Colonic mucosa (tissue), 4 donors: ENCODE measurements at regions not wholly inside any gene's neighbourhood (a gene's known extent, or its start where the extent isn't known, plus 50 kb on each side); places are given as distances from the start of the nearest gene placed in this dataset.

Source experiments
- DNase-seq: peaks from one replicate; pipeline ENCODE4 v3.0.0-alpha.2; 2020
- H3K27ac ChIP-seq: fragments of 200-600 bp; one replicate; pipeline ENCODE4 v1.8.0; 2021
- H3K27me3 ChIP-seq: fragments of 200-600 bp; one replicate; pipeline ENCODE4 v1.8.0; 2021
- H3K36me3 ChIP-seq: fragments of 200-600 bp; one replicate; pipeline ENCODE4 v1.8.0; 2021
- H3K4me1 ChIP-seq: fragments of 200-600 bp; one replicate; pipeline ENCODE4 v1.8.0; 2021; ENCODE audit warnings: mild to moderate bottlenecking
- H3K4me3 ChIP-seq: fragments of 200-600 bp; one replicate; pipeline ENCODE4 v1.8.0; 2021
- H3K9ac ChIP-seq, 2 donors: one replicate each; pipeline ENCODE4 v1.7.0; 2013; ENCODE audit warnings: control low read depth in 2 of 2, low read depth in 2 of 2, low read length in 2 of 2
- H3K9me3 ChIP-seq: fragments of 200-600 bp; one replicate; pipeline ENCODE4 v1.8.0; 2021
- CTCF ChIP-seq: fragments of 200-600 bp; IDR thresholded peaks from one replicate; pipeline ENCODE4 v1.8.0; 2022; ENCODE audit warnings: antibody characterized with exemption, mild to moderate bottlenecking
- intact Hi-C: fragments of 100-400 bp; cut with DNase I; formaldehyde crosslinking; loops from one replicate; pipeline ENCODE4 v1.14.1; 2022
- donor health status: healthy.
- donor health status: DM: no; HTN: no; CAD: no.
- donor health status: DM: no; HTN: no; CAD: no.

- Histone ChIP-seq H3K9me3 (no peaks in the 10 kb centered on the region), H3K4me3 (no peak overlapping the region), H3K9ac (no peak overlapping the region), H3K27ac (no peak overlapping the region), H3K27me3 (no peaks in the 10 kb centered on the region), H3K4me1 (no peaks in the 10 kb centered on the region), H3K36me3 (no peaks in the 10 kb centered on the region)
- no peak for TF ChIP-seq CTCF
- DNase-seq: no peak
- intact Hi-C loops: no loop called here
Observed at GRCh38 chr3:104920512-104920911, 446.2 kb upstream of the ALCAM start.

GRCh38 chr3:104933972-104934371 lies 432.7 kb upstream of the ALCAM start:
- no peaks in the 10 kb centered on the region for H3K36me3 ChIP-seq
- DNase-seq: no peak
- H3K4me3 ChIP-seq: no peak overlapping the region
- H3K27me3 ChIP-seq: no peaks in the 10 kb centered on the region
- H3K27ac ChIP-seq: no peak overlapping the region
- H3K9me3 ChIP-seq: no peaks in the 10 kb centered on the region
- intact Hi-C loops: no loop called here
- no peaks in the 10 kb centered on the region for H3K4me1 ChIP-seq
- no peak overlapping the region for H3K9ac ChIP-seq
- TF ChIP-seq CTCF: no peak

GRCh38 chr3:104935613-104936012 lies 431.1 kb upstream of the ALCAM start:
- no peak overlapping the region for H3K4me3 ChIP-seq
- no peak for TF ChIP-seq CTCF
- H3K9me3 ChIP-seq: no peaks in the 10 kb centered on the region
- H3K27ac ChIP-seq: no peak overlapping the region
- no peak overlapping the region for H3K9ac ChIP-seq
- intact Hi-C loops: no loop called here
- H3K4me1 ChIP-seq: no peaks in the 10 kb centered on the region
- no peaks in the 10 kb centered on the region for H3K27me3 ChIP-seq
- no peak for DNase-seq
- H3K36me3 ChIP-seq: no peaks in the 10 kb centered on the region

GRCh38 chr3:104939196-104939595 lies 427.5 kb upstream of the ALCAM start:
- intact Hi-C loops: no loop called here
- Histone ChIP-seq H3K9me3 (no peaks in the 10 kb centered on the region), H3K9ac (no peak overlapping the region), H3K4me1 (no peaks in the 10 kb centered on the region), H3K4me3 (no peak overlapping the region), H3K27ac (no peak overlapping the region), H3K27me3 (no peaks in the 10 kb centered on the region), H3K36me3 (no peaks in the 10 kb centered on the region)
- TF ChIP-seq CTCF: no peak
- DNase-seq: no peak

GRCh38 chr3:104941785-104942184 lies 424.9 kb upstream of the ALCAM start:
- no peak overlapping the region for H3K9ac ChIP-seq
- H3K4me1 ChIP-seq: no peaks in the 10 kb centered on the region
- no peak overlapping the region for H3K4me3 ChIP-seq
- no peak for TF ChIP-seq CTCF
- intact Hi-C loops: no loop called here
- H3K9me3 ChIP-seq: no peaks in the 10 kb centered on the region
- H3K27ac ChIP-seq: no peak overlapping the region
- DNase-seq: no peak
- no peaks in the 10 kb centered on the region for H3K36me3 ChIP-seq
- H3K27me3 ChIP-seq: no peaks in the 10 kb centered on the region

GRCh38 chr3:104943974-104944373 lies 422.7 kb upstream of the ALCAM start:
- H3K27me3 ChIP-seq: no peaks in the 10 kb centered on the region
- no peak for TF ChIP-seq CTCF
- H3K9ac ChIP-seq: no peak overlapping the region
- H3K27ac ChIP-seq: no peak overlapping the region
- no peak overlapping the region for H3K4me3 ChIP-seq
- no peaks in the 10 kb centered on the region for H3K36me3 ChIP-seq
- H3K9me3 ChIP-seq: no peaks in the 10 kb centered on the region
- intact Hi-C loops: no loop called here
- no peak for DNase-seq
- no peaks in the 10 kb centered on the region for H3K4me1 ChIP-seq
